Rectal smooth muscle tissue (tissue), 1 donor: ENCODE measurements at regions not wholly inside any gene's neighbourhood (a gene's known extent, or its start where the extent isn't known, plus 50 kb on each side); places are given as distances from the start of the nearest gene placed in this dataset.
"Not testable (repeated sequence)": the region's sequence is repeated elsewhere in the genome, so short reads cannot be mapped to it uniquely, and the experiment has no call there.

ENCODE experiments used
- H3K27ac ChIP-seq: one replicate; pipeline ENCODE4 v1.7.0; 2013; ENCODE audit warnings: low read depth, low read length, inconsistent platforms
- H3K27me3 ChIP-seq: one replicate; pipeline ENCODE4 v1.7.0; 2013; ENCODE audit warnings: low read length; ENCODE audit not compliant: control insufficient read depth, insufficient read depth
- H3K36me3 ChIP-seq: one replicate; pipeline ENCODE4 v1.7.0; 2013; ENCODE audit warnings: low read length; ENCODE audit not compliant: control insufficient read depth, insufficient read depth
- H3K4me1 ChIP-seq: one replicate; pipeline ENCODE4 v1.7.0; 2013; ENCODE audit warnings: low read length; ENCODE audit not compliant: control insufficient read depth, insufficient read depth
- H3K4me3 ChIP-seq: one replicate; pipeline ENCODE4 v1.7.0; 2013; ENCODE audit warnings: low read length
- H3K9ac ChIP-seq: one replicate; pipeline ENCODE4 v1.7.0; 2013; ENCODE audit warnings: low read length

GRCh38 chr6:1445650-1446330, 56.4 kb downstream of the FOXF2 start:
- Histone ChIP-seq H3K4me3 (no peak overlapping the region), H3K9ac (no peak overlapping the region), H3K36me3 (no peaks in the 10 kb centered on the region), H3K4me1 (no peaks in the 10 kb centered on the region), H3K27me3 (no peaks in the 10 kb centered on the region), H3K27ac (no peak overlapping the region)

DNA sequence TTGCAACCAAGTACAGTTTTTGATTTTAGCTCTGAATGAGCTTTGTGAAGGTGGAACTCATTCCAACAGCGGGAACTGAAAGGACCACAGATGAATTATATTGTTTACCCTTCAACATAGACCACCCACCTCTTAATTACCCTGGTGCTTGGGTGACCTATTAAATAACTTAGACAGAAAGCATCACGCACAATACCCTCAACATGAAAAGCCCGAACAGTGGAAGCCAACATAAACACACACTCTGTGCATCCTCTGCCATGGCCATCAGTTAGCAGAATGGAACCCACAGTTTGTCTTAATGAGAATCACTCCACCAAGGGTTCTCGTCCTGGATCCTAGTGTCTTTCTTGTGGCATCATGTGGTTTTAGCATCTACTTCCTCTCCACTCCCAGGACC, 60.5 kb downstream of the FOXF2 start:
- H3K36me3 ChIP-seq: no peaks in the 10 kb centered on the region
- no peak overlapping the region for H3K9ac ChIP-seq
- no peaks in the 10 kb centered on the region for H3K27me3 ChIP-seq
- no peaks in the 10 kb centered on the region for H3K4me1 ChIP-seq
- H3K27ac ChIP-seq: no peak overlapping the region
- no peak overlapping the region for H3K4me3 ChIP-seq

- Histone ChIP-seq H3K27me3 (no peaks in the 10 kb centered on the region), H3K27ac (no peak overlapping the region), H3K9ac (no peak overlapping the region), H3K4me3 (no peak overlapping the region), H3K36me3 (no peaks in the 10 kb centered on the region), H3K4me1 (no peaks in the 10 kb centered on the region)
Measured at GRCh38 chr6:1453024-1453423, 63.6 kb downstream of the FOXF2 start.

DNA sequence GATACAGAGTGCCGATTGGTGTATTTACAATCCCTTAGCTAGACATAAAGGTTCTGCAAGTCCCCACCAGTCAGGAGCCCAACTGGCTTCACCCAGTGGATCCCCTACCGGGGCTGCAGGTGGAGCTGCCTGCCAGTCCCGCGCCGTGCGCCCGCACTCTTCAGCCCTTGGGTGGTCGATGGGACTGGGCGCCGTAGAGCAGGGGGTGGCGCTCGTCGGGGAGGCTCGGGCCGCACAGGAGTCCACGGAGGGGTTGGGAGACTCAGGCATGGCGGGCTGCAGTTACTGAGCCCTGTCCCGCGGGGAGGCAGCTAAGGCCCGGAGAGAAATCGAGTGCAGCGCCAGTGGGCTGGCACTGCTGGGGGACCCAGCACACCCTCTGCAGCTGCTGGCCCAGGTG, 67.4 kb downstream of the FOXF2 start:
- H3K4me3 ChIP-seq, H3K4me1 ChIP-seq, H3K27me3 ChIP-seq, H3K36me3 ChIP-seq, H3K27ac ChIP-seq, H3K9ac ChIP-seq: not testable (repeated sequence)

- Histone ChIP-seq H3K27ac (no peak overlapping the region), H3K4me1 (no peaks in the 10 kb centered on the region), H3K27me3 (no peaks in the 10 kb centered on the region), H3K4me3 (no peak overlapping the region), H3K9ac (no peak overlapping the region), H3K36me3 (no peaks in the 10 kb centered on the region)
Measured at GRCh38 chr6:1461207-1461606, 71.8 kb downstream of the FOXF2 start.

DNA sequence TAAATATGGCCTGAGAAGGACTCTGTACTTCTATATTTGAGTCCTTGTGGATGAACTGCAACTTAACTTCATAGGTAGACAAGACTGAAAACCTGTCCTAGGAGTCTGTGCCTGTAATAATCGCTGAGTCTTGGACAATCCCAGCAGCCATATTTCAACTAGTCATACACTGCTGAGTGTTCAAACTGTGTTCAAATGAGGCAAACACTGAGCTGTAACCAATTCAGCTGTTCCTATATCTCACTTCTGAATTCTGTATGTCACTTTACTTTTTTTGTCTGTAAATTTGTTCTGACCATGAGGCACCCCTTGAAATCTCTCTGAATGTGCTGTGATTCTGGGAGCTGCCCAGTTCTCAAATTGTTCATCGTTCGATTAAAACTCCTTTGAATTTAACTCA, 72.4 kb downstream of the FOXF2 start:
- Histone ChIP-seq H3K27me3 (no peaks in the 10 kb centered on the region), H3K9ac (no peak overlapping the region), H3K27ac (no peak overlapping the region), H3K36me3 (no peaks in the 10 kb centered on the region), H3K4me1 (no peaks in the 10 kb centered on the region), H3K4me3 (no peak overlapping the region)

- Histone ChIP-seq H3K27me3 (no peaks in the 10 kb centered on the region), H3K4me1 (no peaks in the 10 kb centered on the region), H3K27ac (no peak overlapping the region), H3K36me3 (no peaks in the 10 kb centered on the region), H3K4me3 (no peak overlapping the region), H3K9ac (no peak overlapping the region)
Measured at GRCh38 chr6:1463275-1463674, 73.9 kb downstream of the FOXF2 start.

DNA sequence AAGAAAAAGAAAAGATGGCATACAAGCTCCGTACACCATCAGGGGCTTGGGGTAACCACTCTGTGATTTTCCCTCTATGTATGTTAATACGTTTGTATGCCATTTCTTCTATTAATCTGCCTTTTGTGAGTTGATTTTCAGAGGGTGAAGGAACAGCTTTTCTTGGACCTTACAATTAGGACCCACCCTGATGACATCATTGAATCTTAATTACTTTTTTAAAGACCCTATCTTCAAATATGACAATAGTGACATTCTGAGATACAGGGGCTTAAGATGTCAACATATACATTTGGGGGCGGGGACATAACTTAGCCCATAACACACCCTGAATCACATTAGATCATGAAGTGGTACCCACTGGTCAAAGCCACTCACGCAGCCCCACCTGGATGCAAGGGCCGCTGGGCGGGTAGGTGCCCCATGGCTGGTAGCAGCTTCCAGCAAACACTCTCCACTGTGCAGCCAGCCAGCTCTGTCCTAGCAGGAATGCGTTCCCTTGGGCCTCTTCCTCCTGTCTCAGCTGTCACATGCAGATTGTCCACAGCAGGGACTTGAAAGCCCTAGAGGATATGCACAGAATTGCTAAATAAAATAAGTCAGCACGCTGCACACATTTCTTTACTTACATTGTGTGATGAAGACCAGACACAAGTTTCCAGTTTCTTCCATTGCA, 74.5 kb downstream of the FOXF2 start:
- no peaks in the 10 kb centered on the region for H3K4me1 ChIP-seq
- no peak overlapping the region for H3K4me3 ChIP-seq
- no peaks in the 10 kb centered on the region for H3K36me3 ChIP-seq
- H3K9ac ChIP-seq: no peak overlapping the region
- no peaks in the 10 kb centered on the region for H3K27me3 ChIP-seq
- H3K27ac ChIP-seq: no peak overlapping the region

DNA sequence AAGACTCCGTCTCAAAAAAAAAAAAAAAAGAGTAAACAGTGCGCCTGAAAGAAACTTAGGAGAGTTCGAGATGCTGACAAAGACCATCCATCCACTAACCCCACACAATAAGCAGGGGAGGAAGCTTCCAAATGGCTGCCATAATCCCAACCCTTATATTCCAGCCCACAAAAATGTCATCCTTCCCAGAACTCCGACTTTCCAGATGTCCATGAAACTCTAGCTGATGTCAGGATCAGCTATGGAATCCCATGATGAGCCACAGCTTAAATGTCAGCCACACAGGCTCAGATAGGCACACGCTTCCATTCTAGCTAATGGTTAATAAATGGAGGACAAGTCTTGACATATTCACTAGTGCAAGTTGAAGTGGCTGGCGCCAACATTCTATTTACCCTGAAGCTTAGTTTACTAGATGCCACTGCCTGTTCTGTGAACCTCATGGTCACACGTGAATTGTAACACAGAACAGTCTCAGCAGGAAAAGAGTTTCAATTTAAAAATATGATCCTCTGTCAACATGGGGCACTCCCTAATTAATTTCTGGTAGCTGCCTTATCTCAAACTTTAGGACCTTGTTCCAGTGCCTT, 75.5 kb downstream of the FOXF2 start:
- H3K9ac ChIP-seq: no peak overlapping the region
- H3K4me3 ChIP-seq: no peak overlapping the region
- H3K27ac ChIP-seq: no peak overlapping the region
- no peaks in the 10 kb centered on the region for H3K27me3 ChIP-seq
- no peaks in the 10 kb centered on the region for H3K4me1 ChIP-seq
- no peaks in the 10 kb centered on the region for H3K36me3 ChIP-seq

- H3K36me3 ChIP-seq: no peaks in the 10 kb centered on the region
- H3K27me3 ChIP-seq: no peaks in the 10 kb centered on the region
- H3K4me1 ChIP-seq: no peaks in the 10 kb centered on the region
- H3K27ac ChIP-seq: no peak overlapping the region
- no peak overlapping the region for H3K9ac ChIP-seq
- no peak overlapping the region for H3K4me3 ChIP-seq
Measured at GRCh38 chr6:1468126-1468525, 78.8 kb downstream of the FOXF2 start.

DNA sequence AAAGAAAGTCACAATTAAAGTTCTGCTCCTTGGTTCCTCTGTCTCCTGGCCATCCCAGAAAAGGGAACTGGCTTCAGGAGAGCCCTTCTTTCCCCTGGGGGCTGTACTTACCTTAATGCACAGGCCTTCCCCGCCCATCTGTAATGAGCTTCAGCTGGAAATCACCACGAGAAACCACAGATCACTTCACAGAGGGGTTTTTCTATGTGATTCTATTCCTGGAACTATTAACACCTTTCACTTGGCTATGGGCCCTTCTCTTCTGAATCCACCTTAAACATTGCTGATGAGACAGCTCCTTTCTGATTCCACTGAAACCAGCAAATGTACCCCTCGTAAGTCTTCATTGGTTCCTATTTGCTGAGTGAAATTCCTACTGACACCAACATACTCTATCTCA, 80.7 kb downstream of the FOXF2 start:
- no peak overlapping the region for H3K9ac ChIP-seq
- no peak overlapping the region for H3K4me3 ChIP-seq
- no peaks in the 10 kb centered on the region for H3K4me1 ChIP-seq
- no peaks in the 10 kb centered on the region for H3K27me3 ChIP-seq
- no peak overlapping the region for H3K27ac ChIP-seq
- no peaks in the 10 kb centered on the region for H3K36me3 ChIP-seq

GRCh38 chr6:1472643-1473042, 83.3 kb downstream of the FOXF2 start:
- Histone ChIP-seq H3K27me3 (no peaks in the 10 kb centered on the region), H3K4me3 (no peak overlapping the region), H3K36me3 (no peaks in the 10 kb centered on the region), H3K4me1 (no peaks in the 10 kb centered on the region), H3K27ac (no peak overlapping the region), H3K9ac (no peak overlapping the region)

DNA sequence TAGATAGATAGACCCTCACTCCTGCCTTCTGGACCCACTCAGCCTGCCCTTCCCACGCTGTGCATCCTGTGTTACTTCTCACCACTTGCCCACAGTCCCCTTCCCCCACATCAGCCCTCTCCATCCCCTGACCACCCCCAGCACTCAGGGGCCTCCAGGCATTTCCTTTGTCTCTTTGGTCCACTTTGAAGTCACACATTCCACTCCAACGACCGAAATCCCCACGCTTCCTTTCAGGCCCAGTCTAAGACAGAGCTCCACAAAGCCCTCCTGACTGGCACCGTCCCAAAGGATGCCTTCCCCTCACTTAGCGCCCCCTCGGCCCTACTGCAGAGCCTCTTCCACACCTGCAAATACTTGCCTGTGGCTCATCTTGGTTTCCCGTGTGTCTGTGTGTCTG, 83.8 kb downstream of the FOXF2 start:
- Histone ChIP-seq H3K27ac (no peak overlapping the region), H3K36me3 (no peaks in the 10 kb centered on the region), H3K4me1 (no peaks in the 10 kb centered on the region), H3K27me3 (no peaks in the 10 kb centered on the region), H3K9ac (no peak overlapping the region), H3K4me3 (no peak overlapping the region)
